Gastrocnemius medialis (tissue), 4 donors: ENCODE measurements at regions not wholly inside any gene's neighbourhood (a gene's known extent, or its start where the extent isn't known, plus 50 kb on each side); places are given as distances from the start of the nearest gene placed in this dataset.

Experiments used
- CTCF ChIP-seq, 5 experiments: fragments of 450-650 bp in 3 of 5; fragments of 200-600 bp in 2 of 5; sonication (generic) in 2 of 5; IDR thresholded peaks in 4 of 5; conservative IDR thresholded peaks in 1 of 5; 1 replicate in 4 of 5; 2 replicates in 1 of 5; pipeline ENCODE4 v1.5.1; 2016 to 2019; ENCODE audit warnings: antibody characterized with exemption in 5 of 5, mild to moderate bottlenecking in 3 of 5, moderate library complexity in 3 of 5
- POLR2A ChIP-seq, 2 donors: fragments of 450-650 bp; IDR thresholded peaks; one replicate each; pipeline ENCODE4 v1.6.1; 2017; ENCODE audit warnings: antibody characterized with exemption in 2 of 2, mild to moderate bottlenecking in 2 of 2, moderate library complexity in 2 of 2

- TF ChIP-seq CTCF (IDR thresholded peaks at IDR 0.05 in 4 of 5, conservative IDR thresholded peaks at IDR 0.05 in 1 of 5), result no peak
- TF ChIP-seq POLR2A (IDR thresholded peaks at IDR 0.05), result no peak
Observed at GRCh38 chr9:115877852-115878438, 275.6 kb upstream of the PAPPA start.
